Fibroblast of lung (primary cell): ENCODE measurements at regions not wholly inside any gene's neighbourhood (a gene's known extent, or its start where the extent isn't known, plus 50 kb on each side); places are given as distances from the start of the nearest gene placed in this dataset.
"Not testable (repeated sequence)": the region's sequence is repeated elsewhere in the genome, so short reads cannot be mapped to it uniquely, and the experiment has no call there.

Experiments
- DNase-seq, 2 donors: peaks; one replicate each; pipeline versions ENCODE4 v3.0.0 to v3.0.0-alpha.2; 2010; ENCODE audit warnings: low read depth in 2 of 2
- H2AFZ ChIP-seq: 2 replicates; pipeline ENCODE4 v1.5.1; 2012; ENCODE audit warnings: low read length, control low read depth, inconsistent platforms
- H3K27ac ChIP-seq: 2 replicates; pipeline ENCODE4 v1.5.1; 2011; ENCODE audit warnings: low read length, control low read depth; ENCODE audit not compliant: insufficient read depth
- H3K27me3 ChIP-seq: 2 replicates; pipeline ENCODE4 v1.5.1; 2011; ENCODE audit warnings: mild to moderate bottlenecking, low read length; ENCODE audit not compliant: control insufficient read depth, insufficient read depth
- H3K36me3 ChIP-seq: 2 replicates; pipeline ENCODE4 v1.5.1; 2011; ENCODE audit warnings: low read length; ENCODE audit not compliant: control insufficient read depth, insufficient read depth
- H3K4me1 ChIP-seq: 2 replicates; pipeline ENCODE4 v1.5.1; 2011; ENCODE audit warnings: low read length; ENCODE audit not compliant: control insufficient read depth, insufficient read depth; ENCODE audit errors: extremely low read depth
- H3K4me2 ChIP-seq: 2 replicates; pipeline ENCODE4 v1.5.1; 2011; ENCODE audit warnings: low read length, control low read depth; ENCODE audit not compliant: insufficient read depth; ENCODE audit errors: extremely low read depth
- H3K4me3 ChIP-seq, 4 experiments: fragments of 200-600 bp in 1 of 4; sonication (generic) in 1 of 4; replicated peaks in 1 of 4; 2 replicates each; pipeline ENCODE4 v1.5.1; 2011 to 2016; ENCODE audit warnings: low read length in 4 of 4, low read depth in 3 of 4, mild to moderate bottlenecking in 3 of 4, control low read depth in 2 of 4, inconsistent platforms in 1 of 4, mixed read lengths in 1 of 4; ENCODE audit not compliant: insufficient read depth in 1 of 4; ENCODE audit errors: control extremely low read depth in 1 of 4
- H3K79me2 ChIP-seq: 2 replicates; pipeline ENCODE4 v1.5.1; 2012; ENCODE audit warnings: mild to moderate bottlenecking, low read length, inconsistent platforms; ENCODE audit not compliant: control insufficient read depth, insufficient read depth
- H3K9ac ChIP-seq: 2 replicates; pipeline ENCODE4 v1.5.1; 2011; ENCODE audit warnings: mild to moderate bottlenecking, low read length, control low read depth; ENCODE audit not compliant: insufficient read depth
- H3K9me3 ChIP-seq: 2 replicates; pipeline ENCODE4 v1.5.1; 2012; ENCODE audit warnings: low read depth, low read length; ENCODE audit not compliant: control insufficient read depth, insufficient read depth
- H4K20me1 ChIP-seq: 2 replicates; pipeline ENCODE4 v1.5.1; 2011; ENCODE audit warnings: low read length; ENCODE audit not compliant: control insufficient read depth, insufficient read depth; ENCODE audit errors: extremely low read depth
- CTCF ChIP-seq, 2 donors: IDR thresholded peaks in 1 of 2; conservative IDR thresholded peaks in 1 of 2; 1 replicate in 1 of 2; 2 replicates in 1 of 2; pipeline ENCODE4 v1.5.1; 2011 to 2012; ENCODE audit warnings: low read length in 2 of 2, control low read depth in 1 of 2, inconsistent platforms in 1 of 2, low read depth in 1 of 2, mild to moderate bottlenecking in 1 of 2
- EZH2 ChIP-seq: IDR thresholded peaks from 2 replicates; pipeline ENCODE4 v1.5.1; 2012; ENCODE audit warnings: low read length, control low read depth, mild to moderate bottlenecking; ENCODE audit errors: missing control alignments

DNA sequence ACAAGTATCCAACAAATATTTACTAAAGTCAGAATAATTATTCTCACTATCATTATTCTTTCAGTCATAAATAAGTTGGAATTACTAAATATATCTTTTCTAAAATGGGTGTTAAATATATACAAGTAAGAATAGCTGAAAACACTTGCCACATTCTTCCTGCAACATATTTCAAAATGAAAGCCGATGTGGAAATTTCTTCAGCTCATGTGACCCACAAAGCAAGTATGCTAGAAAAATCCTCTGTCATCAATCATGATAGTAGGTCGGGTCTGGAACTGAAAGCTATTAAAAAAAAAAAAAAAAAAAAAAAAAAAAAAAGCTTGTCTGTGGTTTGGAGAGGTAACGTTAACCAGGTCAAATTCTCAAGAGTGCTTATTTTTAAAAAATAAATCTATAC is 344.7 kb downstream of the NEBL start:
- H3K36me3 ChIP-seq = no peaks in the 10 kb centered on the region
- TF ChIP-seq CTCF (conservative IDR thresholded peaks at IDR 0.05 in 1 of 2, IDR thresholded peaks at IDR 0.05 in 1 of 2; ENCODE audit: low read depth in 1 of 2, low read length in 2 of 2) = no peak
- TF ChIP-seq EZH2 = no peak

GRCh38 chr10:20551761-20552160 is 345.4 kb downstream of the NEBL start:
- no peaks in the 10 kb centered on the region for H3K4me1 ChIP-seq
- H3K27ac ChIP-seq = no peak overlapping the region
- H3K79me2 ChIP-seq = no peaks in the 10 kb centered on the region
- H3K4me2 ChIP-seq = no peak overlapping the region
- TF ChIP-seq CTCF (conservative IDR thresholded peaks at IDR 0.05 in 1 of 2, IDR thresholded peaks at IDR 0.05 in 1 of 2; ENCODE audit: low read depth in 1 of 2, low read length in 2 of 2) (no peak), EZH2 (no peak)
- no peak overlapping the region for H3K9ac ChIP-seq
- H2AFZ ChIP-seq = no peak overlapping the region
- H3K36me3 ChIP-seq = no peaks in the 10 kb centered on the region
- H3K4me3 ChIP-seq = no peak overlapping the region
- H3K9me3 ChIP-seq = no peaks in the 10 kb centered on the region
- H4K20me1 ChIP-seq = no peaks in the 10 kb centered on the region
- DNase-seq = no peak
- no peaks in the 10 kb centered on the region for H3K27me3 ChIP-seq

More for the DNA sequence above, 344.7 kb downstream of the NEBL start:
- no peaks in the 10 kb centered on the region for H4K20me1 ChIP-seq
- no peak overlapping the region for H3K4me2 ChIP-seq
- no peak overlapping the region for H2AFZ ChIP-seq
- peak; percentile 4 to 20 for DNase-seq
- H3K79me2 ChIP-seq = no peaks in the 10 kb centered on the region
- no peak overlapping the region for H3K9ac ChIP-seq
- H3K27ac ChIP-seq = no peak overlapping the region
- no peaks in the 10 kb centered on the region for H3K4me1 ChIP-seq
- H3K4me3 ChIP-seq = no peak overlapping the region
- no peaks in the 10 kb centered on the region for H3K27me3 ChIP-seq
- no peaks in the 10 kb centered on the region for H3K9me3 ChIP-seq

DNA sequence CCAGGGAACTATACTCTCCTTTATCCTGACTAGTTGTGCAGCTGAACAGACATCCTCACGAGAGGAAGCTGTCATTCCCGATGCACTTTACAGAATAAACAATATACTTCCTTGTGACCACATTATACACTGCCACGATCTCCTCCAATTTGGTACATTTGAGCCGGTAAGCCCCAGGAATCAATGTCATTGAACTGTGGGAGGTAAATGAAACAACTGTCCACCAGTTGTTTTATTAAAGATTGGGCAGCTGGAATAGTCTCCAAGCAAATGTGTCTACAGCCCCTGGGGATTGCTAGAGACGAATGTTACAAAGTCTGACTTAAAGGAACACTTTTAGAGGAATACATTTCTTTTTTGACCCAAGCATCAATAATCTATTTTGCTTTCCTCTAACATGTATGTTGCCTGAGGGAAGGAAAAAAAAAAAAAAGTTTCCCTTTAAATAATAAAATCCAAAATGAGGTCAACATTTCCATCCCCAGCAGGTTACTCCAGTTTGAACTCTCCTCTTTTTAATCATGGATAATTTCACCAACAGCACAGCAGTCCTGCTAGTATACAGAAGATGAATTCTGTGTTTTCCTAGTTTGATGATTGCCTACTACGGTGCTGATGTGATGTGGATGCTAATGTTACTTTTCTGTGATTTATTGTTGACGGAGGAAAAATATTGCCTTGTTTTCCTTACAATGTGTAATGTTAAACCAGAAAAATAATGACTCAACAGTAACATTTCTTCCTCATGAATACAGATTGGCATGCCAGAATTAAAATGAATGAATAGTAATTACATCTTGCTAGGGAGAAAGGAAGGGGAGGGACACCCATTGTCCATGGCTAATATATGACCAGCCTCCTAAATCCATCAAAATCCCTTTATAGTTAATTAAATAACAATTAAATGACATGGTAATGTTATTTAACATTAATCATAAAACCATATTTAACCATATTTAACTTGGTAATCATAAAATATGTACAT is 360.9 kb downstream of the NEBL start:
- no peak overlapping the region for H3K27ac ChIP-seq
- no peak for TF ChIP-seq EZH2
- no peak for TF ChIP-seq CTCF (conservative IDR thresholded peaks at IDR 0.05 in 1 of 2, IDR thresholded peaks at IDR 0.05 in 1 of 2; ENCODE audit: low read depth in 1 of 2, low read length in 2 of 2)
- no peak for DNase-seq
- H3K4me2 ChIP-seq = no peak overlapping the region
- no peak overlapping the region for H2AFZ ChIP-seq
- H3K4me3 ChIP-seq = no peak overlapping the region
- no peaks in the 10 kb centered on the region for H3K4me1 ChIP-seq
- no peaks in the 10 kb centered on the region for H3K27me3 ChIP-seq
- no peak overlapping the region for H3K9ac ChIP-seq
- no peaks in the 10 kb centered on the region for H4K20me1 ChIP-seq
- no peaks in the 10 kb centered on the region for H3K79me2 ChIP-seq
- H3K36me3 ChIP-seq = no peaks in the 10 kb centered on the region
- no peaks in the 10 kb centered on the region for H3K9me3 ChIP-seq

GRCh38 chr10:20531241-20531883 is 365.7 kb downstream of the NEBL start:
- not testable (repeated sequence) for H3K9ac ChIP-seq, H3K4me2 ChIP-seq, H3K36me3 ChIP-seq, H3K4me3 ChIP-seq, H3K9me3 ChIP-seq, H3K4me1 ChIP-seq, H3K79me2 ChIP-seq, H2AFZ ChIP-seq, H4K20me1 ChIP-seq, H3K27me3 ChIP-seq, DNase-seq, H3K27ac ChIP-seq
